Sigmoid colon (tissue), 6 donors: ENCODE measurements at regions not wholly inside any gene's neighbourhood (a gene's known extent, or its start where the extent isn't known, plus 50 kb on each side); places are given as distances from the start of the nearest gene placed in this dataset.

Experiments used
- DNase-seq: peaks from one replicate; pipeline ENCODE4 v3.0.0-alpha.2; 2019
- H3K27ac ChIP-seq, 4 donors: fragments of 200-600 bp; sonication (generic); one replicate each; pipeline ENCODE4 v1.5.1; 2016 to 2019; ENCODE audit warnings: mild to moderate bottlenecking in 1 of 4
- H3K27me3 ChIP-seq, 3 donors: fragments of 200-600 bp; sonication (generic); one replicate each; pipeline ENCODE4 v1.5.1; 2019; ENCODE audit warnings: mild to moderate bottlenecking in 1 of 3
- H3K36me3 ChIP-seq, 4 donors: fragments of 200-600 bp; sonication (generic); one replicate each; pipeline ENCODE4 v1.5.1; 2016 to 2019
- H3K4me1 ChIP-seq, 4 donors: fragments of 200-600 bp; sonication (generic); one replicate each; pipeline ENCODE4 v1.5.1; 2017 to 2019
- H3K4me3 ChIP-seq, 4 donors: fragments of 200-600 bp; sonication (generic); one replicate each; pipeline ENCODE4 v1.5.1; 2017 to 2019; ENCODE audit warnings: mild to moderate bottlenecking in 2 of 4, moderate library complexity in 1 of 4
- H3K9me3 ChIP-seq, 4 donors: fragments of 200-600 bp in 3 of 4; sonication (generic) in 3 of 4; one replicate each; pipeline versions ENCODE4 v1.5.1 to v1.6.1; 2013 to 2019
- EP300 ChIP-seq, 4 donors: sonication (generic); formaldehyde crosslinking; IDR thresholded peaks; one replicate each; pipeline ENCODE4 v1.6.1; 2017; ENCODE audit warnings: antibody characterized with exemption in 4 of 4
- POLR2A ChIP-seq, 2 donors: fragments of 450-650 bp; IDR thresholded peaks; one replicate each; pipeline ENCODE4 v1.6.1; 2016; ENCODE audit warnings: antibody characterized with exemption in 2 of 2, mild to moderate bottlenecking in 2 of 2, moderate library complexity in 2 of 2
- POLR2AphosphoS5 ChIP-seq, 4 donors: sonication (generic); formaldehyde crosslinking; IDR thresholded peaks; one replicate each; pipeline ENCODE4 v1.6.1; 2017; ENCODE audit warnings: antibody characterized with exemption in 4 of 4
- WGBS, 2 donors: extraction: QIAGEN DNeasy Blood & Tissue Kit; methylation state at CpG; one replicate each; pipeline ENCODE4 v1.1.7; 2013; 5-methylcytosine and 5-hydroxymethylcytosine counted together
- intact Hi-C: fragments of 100-400 bp; cut with DNase I; formaldehyde crosslinking; loops from one replicate; pipeline ENCODE4 v1.15.1; 2023
- TF ChIP-seq, protein P1 (sequence below), 4 experiments: fragments of 450-650 bp in 3 of 4; fragments of 200-600 bp in 1 of 4; IDR thresholded peaks; one replicate each; pipeline ENCODE4 v1.5.1; 2016 to 2019; ENCODE audit warnings: antibody characterized with exemption in 4 of 4, mild to moderate bottlenecking in 3 of 4, moderate library complexity in 2 of 4
- donor health status: healthy with polysubstance abuse.
- donor health status: healthy.

GRCh38 chr19:30887042-30887441, 462.2 kb downstream of the TSHZ3 start:
- TF ChIP-seq EP300 (IDR thresholded peaks at IDR 0.05): no peak
- TF ChIP-seq POLR2A (IDR thresholded peaks at IDR 0.05): no peak
- TF ChIP-seq, protein P1, sequence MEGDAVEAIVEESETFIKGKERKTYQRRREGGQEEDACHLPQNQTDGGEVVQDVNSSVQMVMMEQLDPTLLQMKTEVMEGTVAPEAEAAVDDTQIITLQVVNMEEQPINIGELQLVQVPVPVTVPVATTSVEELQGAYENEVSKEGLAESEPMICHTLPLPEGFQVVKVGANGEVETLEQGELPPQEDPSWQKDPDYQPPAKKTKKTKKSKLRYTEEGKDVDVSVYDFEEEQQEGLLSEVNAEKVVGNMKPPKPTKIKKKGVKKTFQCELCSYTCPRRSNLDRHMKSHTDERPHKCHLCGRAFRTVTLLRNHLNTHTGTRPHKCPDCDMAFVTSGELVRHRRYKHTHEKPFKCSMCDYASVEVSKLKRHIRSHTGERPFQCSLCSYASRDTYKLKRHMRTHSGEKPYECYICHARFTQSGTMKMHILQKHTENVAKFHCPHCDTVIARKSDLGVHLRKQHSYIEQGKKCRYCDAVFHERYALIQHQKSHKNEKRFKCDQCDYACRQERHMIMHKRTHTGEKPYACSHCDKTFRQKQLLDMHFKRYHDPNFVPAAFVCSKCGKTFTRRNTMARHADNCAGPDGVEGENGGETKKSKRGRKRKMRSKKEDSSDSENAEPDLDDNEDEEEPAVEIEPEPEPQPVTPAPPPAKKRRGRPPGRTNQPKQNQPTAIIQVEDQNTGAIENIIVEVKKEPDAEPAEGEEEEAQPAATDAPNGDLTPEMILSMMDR (IDR thresholded peaks at IDR 0.05): no peak
- no peak for TF ChIP-seq POLR2AphosphoS5 (IDR thresholded peaks at IDR 0.05)
- no peak for DNase-seq
- no peaks in the 10 kb centered on the region for H3K9me3 ChIP-seq
- intact Hi-C loops: no loop called here
- 86% methylated on average over 6 of the region's 6 CpGs for WGBS, 2 donors
- H3K27me3 ChIP-seq: no peaks in the 10 kb centered on the region
- no peak overlapping the region for H3K27ac ChIP-seq
- no peaks in the 10 kb centered on the region for H3K36me3 ChIP-seq
- H3K4me3 ChIP-seq: no peak overlapping the region
- H3K4me1 ChIP-seq: no peaks in the 10 kb centered on the region

DNA sequence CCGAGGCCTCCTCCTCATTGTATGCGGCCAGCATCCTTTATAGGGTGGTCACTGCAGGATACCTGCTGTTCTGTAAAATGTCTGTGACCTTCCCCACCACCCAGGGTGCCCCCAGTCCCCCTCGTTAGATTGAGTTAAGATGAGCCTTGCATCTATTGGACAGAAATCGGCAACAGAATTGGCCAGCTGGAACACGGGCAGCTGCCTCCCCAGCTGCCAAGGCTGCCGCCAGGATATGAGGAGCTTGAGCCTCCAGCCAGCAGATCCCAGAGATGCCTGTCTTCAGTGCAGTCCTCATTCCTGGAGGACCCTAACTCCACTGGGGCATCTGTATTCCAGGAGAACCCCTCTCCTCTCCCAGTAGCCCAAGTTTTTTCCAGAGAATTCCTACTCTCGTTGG, 463.0 kb downstream of the TSHZ3 start:
- Histone ChIP-seq H3K27me3 (no peaks in the 10 kb centered on the region), H3K36me3 (no peaks in the 10 kb centered on the region), H3K4me3 (no peak overlapping the region), H3K27ac (no peak overlapping the region), H3K9me3 (no peaks in the 10 kb centered on the region), H3K4me1 (no peaks in the 10 kb centered on the region)
- TF ChIP-seq POLR2AphosphoS5 (IDR thresholded peaks at IDR 0.05) (no peak), EP300 (IDR thresholded peaks at IDR 0.05) (no peak)
- 68 to 80% methylated on average over 7 of the region's 7 CpGs for WGBS, 2 donors
- intact Hi-C loops: no loop called here
- no peak for DNase-seq

DNA sequence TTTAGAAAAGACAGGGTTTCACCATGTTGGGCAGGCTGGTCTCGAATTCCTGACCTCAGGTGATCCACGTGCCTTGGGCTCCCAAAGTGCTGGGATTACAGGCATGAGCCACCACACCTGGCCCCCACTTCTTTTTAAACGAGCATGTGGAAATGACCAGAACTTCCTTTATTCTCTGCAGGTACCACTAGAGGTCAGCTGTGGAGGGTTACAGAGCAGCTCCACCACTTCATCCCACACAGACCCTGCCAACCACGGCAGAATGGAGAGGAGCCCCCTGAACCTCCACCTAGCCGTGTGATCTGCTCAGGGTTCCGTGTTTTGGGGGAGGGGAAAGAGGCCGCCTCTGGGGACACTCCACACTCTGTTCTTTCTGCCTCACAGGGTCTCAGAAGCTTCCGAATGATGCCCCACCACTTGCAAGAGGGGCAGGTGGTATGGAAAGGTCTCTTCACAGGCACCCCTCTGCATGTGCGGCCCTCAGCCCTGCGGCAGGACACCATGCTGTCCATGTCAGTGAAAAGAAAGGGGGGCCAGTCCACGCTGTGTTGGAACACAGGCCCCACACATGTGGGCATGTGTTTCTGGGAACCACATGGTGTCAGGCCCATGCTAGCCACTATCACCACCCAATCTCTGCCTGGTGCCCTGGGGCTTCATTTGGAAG, 465.0 kb downstream of the TSHZ3 start:
- no peaks in the 10 kb centered on the region for H3K36me3 ChIP-seq
- DNase-seq: no peak
- H3K27me3 ChIP-seq: no peaks in the 10 kb centered on the region
- no peaks in the 10 kb centered on the region for H3K9me3 ChIP-seq
- no peak for TF ChIP-seq POLR2AphosphoS5 (IDR thresholded peaks at IDR 0.05)
- TF ChIP-seq POLR2A (IDR thresholded peaks at IDR 0.05): no peak
- no peak for TF ChIP-seq EP300 (IDR thresholded peaks at IDR 0.05)
- TF ChIP-seq, protein P1 (IDR thresholded peaks at IDR 0.05): no peak
- intact Hi-C loops: no loop called here
- no peak overlapping the region for H3K27ac ChIP-seq
- H3K4me1 ChIP-seq: no peaks in the 10 kb centered on the region
- WGBS, 2 donors: 82 to 87% methylated on average over 11 of the region's 11 CpGs
- no peak overlapping the region for H3K4me3 ChIP-seq

DNA sequence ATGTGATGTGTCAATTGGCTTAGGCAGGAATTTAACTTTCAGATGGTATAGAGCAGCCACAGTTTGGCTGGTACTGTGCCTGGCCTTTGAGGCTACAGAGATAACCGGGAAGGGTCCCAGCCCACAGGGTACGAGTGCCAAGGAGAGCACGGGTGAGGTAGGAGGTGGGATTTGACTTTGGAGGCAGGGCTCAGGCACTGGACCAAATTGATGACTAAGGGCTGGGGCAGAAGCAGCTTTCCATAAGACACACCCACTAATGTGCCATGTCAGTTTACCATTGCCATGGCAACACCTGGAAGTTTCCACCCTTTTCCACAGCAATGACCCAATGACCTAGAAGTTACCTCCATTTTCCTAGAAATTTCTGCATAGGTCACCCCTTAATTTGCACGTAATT, 466.2 kb downstream of the TSHZ3 start:
- Histone ChIP-seq H3K27me3 (no peaks in the 10 kb centered on the region), H3K9me3 (no peaks in the 10 kb centered on the region), H3K4me1 (no peaks in the 10 kb centered on the region), H3K27ac (no peak overlapping the region), H3K36me3 (no peaks in the 10 kb centered on the region), H3K4me3 (no peak overlapping the region)
- TF ChIP-seq, protein P1 (IDR thresholded peaks at IDR 0.05): no peak
- TF ChIP-seq EP300 (IDR thresholded peaks at IDR 0.05) (no peak), POLR2AphosphoS5 (IDR thresholded peaks at IDR 0.05) (no peak), POLR2A (IDR thresholded peaks at IDR 0.05) (no peak)
- 64 to 83% methylated on average over 4 of the region's 4 CpGs for WGBS, 2 donors
- intact Hi-C loops: no loop called here
- DNase-seq: no peak

DNA sequence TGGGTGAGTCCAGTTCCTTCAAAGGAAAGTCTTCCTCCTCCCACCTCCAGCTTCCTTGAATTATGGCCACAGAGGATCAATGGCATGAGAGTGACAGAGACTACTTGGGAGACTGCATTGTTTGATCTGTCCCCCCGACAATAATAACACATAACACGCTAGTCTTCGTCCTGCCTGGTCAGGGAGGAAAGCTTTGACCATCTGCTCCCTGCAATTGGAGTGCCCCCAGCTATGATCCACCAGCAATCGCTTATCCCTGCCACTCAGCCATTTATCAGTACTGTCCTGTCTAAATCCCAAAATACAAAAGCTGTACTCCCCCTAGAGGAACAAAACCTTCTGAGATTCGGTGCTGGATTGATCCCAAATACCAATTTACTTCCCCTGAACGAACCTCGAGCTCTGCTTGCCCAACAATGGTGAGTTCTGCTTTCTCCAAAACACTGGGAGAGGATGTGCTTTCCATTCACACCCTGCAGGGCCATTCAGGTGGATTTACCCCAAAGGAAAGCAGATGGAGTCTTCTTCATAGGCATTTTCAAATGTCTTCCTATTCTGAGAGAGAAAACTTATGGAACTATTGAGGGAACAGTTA, 466.7 kb downstream of the TSHZ3 start:
- intact Hi-C loops: no loop called here
- H3K27me3 ChIP-seq: no peaks in the 10 kb centered on the region
- H3K4me3 ChIP-seq: no peak overlapping the region
- no peak overlapping the region for H3K27ac ChIP-seq
- H3K36me3 ChIP-seq: no peaks in the 10 kb centered on the region
- H3K4me1 ChIP-seq: no peaks in the 10 kb centered on the region
- TF ChIP-seq POLR2A (IDR thresholded peaks at IDR 0.05): no peak
- TF ChIP-seq EP300 (IDR thresholded peaks at IDR 0.05): no peak
- no peak for TF ChIP-seq POLR2AphosphoS5 (IDR thresholded peaks at IDR 0.05)
- 64 to 72% methylated on average over 7 of the region's 7 CpGs for WGBS, 2 donors
- H3K9me3 ChIP-seq: no peaks in the 10 kb centered on the region
- no peak for DNase-seq
